GM19239 (cell line): ENCODE measurements at regions not wholly inside any gene's neighbourhood (a gene's known extent, or its start where the extent isn't known, plus 50 kb on each side); places are given as distances from the start of the nearest gene placed in this dataset.
A peak's percentile ranks its signal among the peaks of the same experiment; 100 is the strongest.
"Not testable (repeated sequence)": the region's sequence is repeated elsewhere in the genome, so short reads cannot be mapped to it uniquely, and the experiment has no call there.

Experiments
- DNase-seq: peaks from one replicate; pipeline ENCODE4 v3.0.0; 2011; ENCODE audit warnings: low spot score; ENCODE audit not compliant: insufficient read length
- FAIRE-seq: peaks from 2 replicates; lab custom pipeline; 2011; peaks lifted over from hg19 to GRCh38; lab: Jason Lieb, UNC

- DNase-seq (no peak), FAIRE-seq (no peak)
Measured at GRCh38 chr5:81834021-81834660, 83.2 kb upstream of the SSBP2 start.

GRCh38 chr5:81830596-81830995 lies 79.7 kb upstream of the SSBP2 start:
- FAIRE-seq (peak; percentile 59), DNase-seq (no peak)

- FAIRE-seq (no peak), DNase-seq (no peak)
Measured at GRCh38 chr5:81829242-81829641, 78.3 kb upstream of the SSBP2 start.

GRCh38 chr5:81827500-81827899 lies 76.6 kb upstream of the SSBP2 start:
- FAIRE-seq, result no peak
- DNase-seq, result no peak

GRCh38 chr5:81826128-81826527 lies 75.2 kb upstream of the SSBP2 start:
- DNase-seq (no peak), FAIRE-seq (no peak)

GRCh38 chr5:81825237-81825636 lies 74.3 kb upstream of the SSBP2 start:
- DNase-seq (no peak), FAIRE-seq (no peak)

GRCh38 chr5:81823736-81824135 lies 72.8 kb upstream of the SSBP2 start:
- not testable (repeated sequence) for DNase-seq, FAIRE-seq

- DNase-seq (no peak), FAIRE-seq (no peak)
Measured at GRCh38 chr5:81820863-81821262, 70.0 kb upstream of the SSBP2 start.

- FAIRE-seq (no peak), DNase-seq (no peak)
Measured at GRCh38 chr5:81820318-81820636, 69.4 kb upstream of the SSBP2 start.

- FAIRE-seq (no peak), DNase-seq (no peak)
Measured at GRCh38 chr5:81819556-81820317, 68.8 kb upstream of the SSBP2 start.

- no peak for FAIRE-seq
- no peak for DNase-seq
Measured at GRCh38 chr5:81817980-81818379, 67.1 kb upstream of the SSBP2 start.

- DNase-seq (no peak), FAIRE-seq (no peak)
Measured at GRCh38 chr5:81817086-81817485, 66.2 kb upstream of the SSBP2 start.

- FAIRE-seq (no peak), DNase-seq (no peak)
Measured at GRCh38 chr5:81815321-81815720, 64.4 kb upstream of the SSBP2 start.

- FAIRE-seq (no peak), DNase-seq (no peak)
Measured at GRCh38 chr5:81808106-81808505, 57.2 kb upstream of the SSBP2 start.

- peak; percentile 54 for FAIRE-seq
- no peak for DNase-seq
Measured at GRCh38 chr5:81805086-81805485, 54.2 kb upstream of the SSBP2 start.

GRCh38 chr5:81803812-81804211 lies 52.9 kb upstream of the SSBP2 start:
- DNase-seq (no peak), FAIRE-seq (no peak)

- no peak for FAIRE-seq
- no peak for DNase-seq
Measured at GRCh38 chr5:81802625-81803024, 51.7 kb upstream of the SSBP2 start.

- FAIRE-seq, result no peak
- DNase-seq, result no peak
Measured at GRCh38 chr5:81802020-81802419, 51.1 kb upstream of the SSBP2 start.

GRCh38 chr5:81800797-81801196 lies 49.9 kb upstream of the SSBP2 start:
- FAIRE-seq (no peak), DNase-seq (no peak)
